ENCODE measurements at regions not wholly inside any gene's neighbourhood (a gene's known extent, or its start where the extent isn't known, plus 50 kb on each side); places are given as distances from the start of the nearest gene placed in this dataset.

DNA sequence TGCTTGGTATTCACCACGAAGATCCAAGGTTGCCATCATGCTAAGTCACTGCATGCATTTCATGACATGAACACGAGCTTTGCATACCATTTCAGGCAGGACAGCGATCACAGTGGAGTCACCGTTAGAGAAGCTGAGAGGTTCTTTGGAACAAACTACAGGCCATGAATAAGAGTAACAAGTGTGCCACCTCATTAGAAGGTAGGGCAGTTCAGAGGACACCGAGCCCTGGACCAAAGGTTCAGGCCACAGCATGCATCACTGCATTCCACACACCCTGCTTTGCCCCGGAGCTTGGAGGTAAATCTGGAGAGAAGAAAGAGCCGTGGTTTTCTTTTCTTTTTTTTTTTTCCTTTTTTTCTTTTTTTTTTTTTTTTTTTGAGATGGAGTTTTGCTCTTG lies 66.9 kb upstream of the CDH4 start:
- TF ChIP-seq RAD21 (IDR thresholded peaks at IDR 0.05; ENCODE audit: low read length) (no peak), REST (IDR thresholded peaks at IDR 0.05; ENCODE audit: low read depth, low read length) (no peak), MAX (IDR thresholded peaks at IDR 0.05; ENCODE audit: low read depth) (no peak)
- TF ChIP-seq, protein P1, sequence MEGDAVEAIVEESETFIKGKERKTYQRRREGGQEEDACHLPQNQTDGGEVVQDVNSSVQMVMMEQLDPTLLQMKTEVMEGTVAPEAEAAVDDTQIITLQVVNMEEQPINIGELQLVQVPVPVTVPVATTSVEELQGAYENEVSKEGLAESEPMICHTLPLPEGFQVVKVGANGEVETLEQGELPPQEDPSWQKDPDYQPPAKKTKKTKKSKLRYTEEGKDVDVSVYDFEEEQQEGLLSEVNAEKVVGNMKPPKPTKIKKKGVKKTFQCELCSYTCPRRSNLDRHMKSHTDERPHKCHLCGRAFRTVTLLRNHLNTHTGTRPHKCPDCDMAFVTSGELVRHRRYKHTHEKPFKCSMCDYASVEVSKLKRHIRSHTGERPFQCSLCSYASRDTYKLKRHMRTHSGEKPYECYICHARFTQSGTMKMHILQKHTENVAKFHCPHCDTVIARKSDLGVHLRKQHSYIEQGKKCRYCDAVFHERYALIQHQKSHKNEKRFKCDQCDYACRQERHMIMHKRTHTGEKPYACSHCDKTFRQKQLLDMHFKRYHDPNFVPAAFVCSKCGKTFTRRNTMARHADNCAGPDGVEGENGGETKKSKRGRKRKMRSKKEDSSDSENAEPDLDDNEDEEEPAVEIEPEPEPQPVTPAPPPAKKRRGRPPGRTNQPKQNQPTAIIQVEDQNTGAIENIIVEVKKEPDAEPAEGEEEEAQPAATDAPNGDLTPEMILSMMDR (IDR thresholded peaks at IDR 0.05): no peak

Measured in SK-N-SH (cell line).